OCI-LY7 (cell line): ENCODE measurements at regions not wholly inside any gene's neighbourhood (a gene's known extent, or its start where the extent isn't known, plus 50 kb on each side); places are given as distances from the start of the nearest gene placed in this dataset.

ENCODE experiments used
- BruUV-seq: library from RNA; stranded (reverse); fragments of 400-500 nt; replicated peaks from 2 replicates; lab custom pipeline; 2021; lab: Mats Ljungman, UMichigan
- CTCF ChIA-PET: fragments of 300-600 bp; sonication (Branson Sonifier 250); formaldehyde crosslinking; loops from one replicate; lab custom pipeline; 2022; ENCODE audit warnings: antibody characterized with exemption; ENCODE audit not compliant: unreplicated experiment; lab: Charles Lee
- POLR2A ChIA-PET: fragments of 300-600 bp; sonication (Branson Sonifier 250); formaldehyde crosslinking; loops from one replicate; lab custom pipeline; 2022; ENCODE audit warnings: antibody characterized with exemption; lab: Charles Lee
- DNase-seq: peaks from one replicate; pipeline ENCODE4 v3.0.0-alpha.2; 2015; ENCODE audit warnings: low spot score
- H2AFZ ChIP-seq: fragments of 200-600 bp; sonication (generic), shearing (Covaris generic); 2 replicates; pipeline ENCODE4 v1.6.1; 2014; ENCODE audit warnings: mild to moderate bottlenecking, antibody characterized with exemption, low read length, moderate library complexity
- H3K27ac ChIP-seq: fragments of 200-600 bp; sonication (generic); 2 replicates; pipeline ENCODE4 v1.5.1; 2014; ENCODE audit warnings: mixed run types, low read depth, mild to moderate bottlenecking, moderate library complexity, low read length, inconsistent platforms; ENCODE audit not compliant: poor library complexity, severe bottlenecking
- H3K36me3 ChIP-seq: fragments of 200-600 bp; sonication (generic); 2 replicates; pipeline ENCODE4 v1.6.1; 2014; ENCODE audit warnings: mild to moderate bottlenecking, antibody characterized with exemption, low read length, moderate library complexity, mixed read lengths; ENCODE audit not compliant: insufficient read depth
- H3K4me1 ChIP-seq: fragments of 200-600 bp; sonication (generic); 2 replicates; pipeline ENCODE4 v1.5.1; 2014; ENCODE audit warnings: mild to moderate bottlenecking, low read length; ENCODE audit not compliant: insufficient read depth, poor library complexity, severe bottlenecking
- H3K4me2 ChIP-seq: fragments of 200-600 bp; sonication (generic); 2 replicates; pipeline ENCODE4 v1.6.1; 2014; ENCODE audit warnings: mild to moderate bottlenecking, low read length
- H3K4me3 ChIP-seq: fragments of 200-600 bp; sonication (generic); 2 replicates; pipeline ENCODE4 v1.5.1; 2014; ENCODE audit warnings: mild to moderate bottlenecking, low read depth, low read length; ENCODE audit not compliant: poor library complexity, severe bottlenecking
- H3K79me2 ChIP-seq: fragments of 200-600 bp; sonication (generic); 2 replicates; pipeline ENCODE4 v1.6.1; 2016; ENCODE audit warnings: low read depth, mild to moderate bottlenecking, low read length, moderate library complexity, mixed read lengths; ENCODE audit not compliant: insufficient read depth
- H3K9me2 ChIP-seq: fragments of 200-600 bp; sonication (generic); 2 replicates; pipeline ENCODE4 v1.6.1; 2016; ENCODE audit warnings: mild to moderate bottlenecking, low read length, mixed read lengths; ENCODE audit not compliant: insufficient read depth
- H3K9me3 ChIP-seq: fragments of 200-600 bp; sonication (generic); 2 replicates; pipeline ENCODE4 v1.6.1; 2014; ENCODE audit warnings: mild to moderate bottlenecking, mixed run types, low read length, mixed read lengths
- H4K20me1 ChIP-seq: fragments of 200-600 bp; sonication (generic); 2 replicates; pipeline ENCODE4 v1.6.1; 2014; ENCODE audit warnings: mild to moderate bottlenecking, antibody characterized with exemption, low read length, moderate library complexity, mixed read lengths; ENCODE audit not compliant: insufficient read depth
- EZH2phosphoT487 ChIP-seq: fragments of 200-600 bp; sonication (generic); IDR thresholded peaks from 2 replicates; pipeline ENCODE4 v1.6.1; 2018; ENCODE audit warnings: low read depth, borderline replicate concordance, mild to moderate bottlenecking, mixed run types, antibody characterized with exemption, low read length, moderate library complexity, mixed read lengths
- intact Hi-C: fragments of 100-400 bp; cut with micrococcal nuclease; formaldehyde crosslinking; loops from one replicate; pipeline ENCODE4 v1.10.0; 2022; ENCODE audit not compliant: unreplicated experiment
- TF ChIP-seq, protein P1 (sequence below): fragments of 200-600 bp; sonication (generic); conservative IDR thresholded peaks from 2 replicates; pipeline ENCODE4 v1.5.1; 2014; ENCODE audit warnings: mild to moderate bottlenecking, antibody characterized with exemption, low read length, moderate library complexity, mixed read lengths

DNA sequence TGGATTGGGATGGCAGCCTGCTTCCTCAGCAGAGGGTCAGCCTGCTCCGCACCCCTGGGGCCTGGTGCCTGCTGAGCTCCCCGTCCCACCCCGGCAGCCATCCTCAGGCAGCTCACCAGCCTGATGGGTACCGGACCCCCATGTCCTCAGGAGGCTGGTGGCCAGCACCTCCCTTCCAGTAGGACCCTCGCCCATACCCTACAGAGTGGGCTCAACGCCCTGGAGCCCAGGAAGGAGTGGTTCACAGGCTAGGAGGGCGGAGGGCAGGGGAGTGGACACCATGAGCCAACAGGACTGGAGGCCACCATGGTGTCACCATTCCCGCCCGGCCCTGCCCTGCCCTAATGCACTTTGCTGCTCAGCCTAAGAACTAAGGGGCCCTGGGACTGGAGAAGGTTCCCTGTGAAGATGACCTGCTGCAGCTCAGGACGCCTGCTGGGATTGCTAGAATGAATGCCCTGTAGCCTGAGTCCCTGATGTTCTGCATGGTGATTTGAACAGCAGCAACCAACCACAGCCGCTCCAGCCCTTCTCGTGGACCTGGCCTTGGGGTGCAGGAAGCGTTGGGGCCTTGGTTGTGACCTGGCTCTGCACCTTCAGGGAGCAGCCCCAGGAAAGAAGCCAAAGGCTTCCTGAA lies 1080.8 kb downstream of the BRD1 start:
- no peak overlapping the region for H2AFZ ChIP-seq
- no peaks in the 10 kb centered on the region for H4K20me1 ChIP-seq
- no peak overlapping the region for H3K4me2 ChIP-seq
- H3K27ac ChIP-seq = no peak overlapping the region
- TF ChIP-seq, protein P1, sequence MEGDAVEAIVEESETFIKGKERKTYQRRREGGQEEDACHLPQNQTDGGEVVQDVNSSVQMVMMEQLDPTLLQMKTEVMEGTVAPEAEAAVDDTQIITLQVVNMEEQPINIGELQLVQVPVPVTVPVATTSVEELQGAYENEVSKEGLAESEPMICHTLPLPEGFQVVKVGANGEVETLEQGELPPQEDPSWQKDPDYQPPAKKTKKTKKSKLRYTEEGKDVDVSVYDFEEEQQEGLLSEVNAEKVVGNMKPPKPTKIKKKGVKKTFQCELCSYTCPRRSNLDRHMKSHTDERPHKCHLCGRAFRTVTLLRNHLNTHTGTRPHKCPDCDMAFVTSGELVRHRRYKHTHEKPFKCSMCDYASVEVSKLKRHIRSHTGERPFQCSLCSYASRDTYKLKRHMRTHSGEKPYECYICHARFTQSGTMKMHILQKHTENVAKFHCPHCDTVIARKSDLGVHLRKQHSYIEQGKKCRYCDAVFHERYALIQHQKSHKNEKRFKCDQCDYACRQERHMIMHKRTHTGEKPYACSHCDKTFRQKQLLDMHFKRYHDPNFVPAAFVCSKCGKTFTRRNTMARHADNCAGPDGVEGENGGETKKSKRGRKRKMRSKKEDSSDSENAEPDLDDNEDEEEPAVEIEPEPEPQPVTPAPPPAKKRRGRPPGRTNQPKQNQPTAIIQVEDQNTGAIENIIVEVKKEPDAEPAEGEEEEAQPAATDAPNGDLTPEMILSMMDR = no peak
- no peak for TF ChIP-seq EZH2phosphoT487
- no peaks in the 10 kb centered on the region for H3K9me2 ChIP-seq
- intact Hi-C loops = no loop called here
- H3K9me3 ChIP-seq = no peaks in the 10 kb centered on the region
- ChIA-PET CTCF (no interaction called here), POLR2A (no interaction called here)
- BruUV-seq = no TSS peak
- no peak overlapping the region for H3K4me3 ChIP-seq
- H3K36me3 ChIP-seq = no peaks in the 10 kb centered on the region
- DNase-seq = no peak
- H3K4me1 ChIP-seq = no peaks in the 10 kb centered on the region
- no peaks in the 10 kb centered on the region for H3K79me2 ChIP-seq

DNA sequence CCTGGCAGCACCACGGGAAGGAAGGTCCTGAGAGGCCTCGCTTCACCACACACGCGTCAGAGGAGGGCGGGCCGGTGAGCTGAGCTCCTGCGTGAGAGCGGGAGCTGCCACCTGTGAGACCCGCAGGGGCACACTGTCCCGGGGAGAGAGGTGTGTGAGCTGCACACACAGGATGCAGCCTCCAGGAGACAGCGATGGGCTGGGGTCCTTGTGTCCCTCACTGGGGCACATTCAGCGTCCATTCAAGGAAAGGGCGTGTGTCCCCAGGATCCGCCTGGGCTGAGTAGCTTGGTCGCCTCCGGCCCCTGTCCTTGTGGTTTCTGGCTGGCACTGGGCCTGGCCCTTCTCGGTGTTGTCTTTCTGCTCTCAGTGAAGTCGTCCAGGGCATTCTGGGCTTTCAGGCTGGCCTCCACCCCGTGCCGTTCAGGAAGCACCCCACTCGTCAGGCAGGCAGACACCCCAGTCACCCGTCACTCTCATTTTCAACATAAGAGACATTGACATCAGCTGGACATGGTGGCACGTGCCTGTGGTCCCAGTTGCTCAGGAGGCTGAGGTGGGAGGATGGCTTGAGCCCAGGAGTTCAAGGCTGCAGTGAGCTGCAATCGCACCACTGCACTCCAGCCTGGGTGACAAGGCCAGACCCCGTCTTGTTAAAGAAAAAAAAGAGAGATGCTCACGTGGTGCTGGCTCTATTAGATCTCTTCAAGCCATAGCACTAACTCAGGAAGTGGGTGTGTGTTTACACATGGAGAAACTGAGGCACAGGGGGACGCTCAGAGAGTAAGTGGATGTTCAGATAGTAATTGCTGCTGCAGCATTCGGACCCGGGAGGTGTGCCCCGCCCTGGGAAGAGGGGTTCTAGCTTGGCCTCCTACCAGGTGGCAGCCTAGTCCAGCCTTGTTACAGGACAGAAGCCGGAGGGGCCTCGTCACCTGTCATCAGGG lies 1081.6 kb downstream of the BRD1 start:
- Histone ChIP-seq H3K9me3 (no peaks in the 10 kb centered on the region), H3K4me3 (no peak overlapping the region), H2AFZ (no peak overlapping the region), H3K36me3 (no peaks in the 10 kb centered on the region), H3K9me2 (no peaks in the 10 kb centered on the region), H4K20me1 (no peaks in the 10 kb centered on the region), H3K4me2 (no peak overlapping the region), H3K79me2 (no peaks in the 10 kb centered on the region), H3K4me1 (no peaks in the 10 kb centered on the region), H3K27ac (no peak overlapping the region)
- CTCF ChIA-PET = no interaction called here
- intact Hi-C loops = no loop called here
- POLR2A ChIA-PET = interaction anchor here (0.8 kb wide), 1 partner anchor 26 kb away, joined by 3 read pairs; no protein-coding TSS in a partner anchor
- BruUV-seq = no TSS peak
- DNase-seq = no peak
- TF ChIP-seq, protein P1 = no peak
- TF ChIP-seq EZH2phosphoT487 = no peak
